Activated CD4-positive, alpha-beta T cell treated with anti-CD3 and anti-CD28 coated beads, Interleukin-2, Interleukin-6, amounts not matched to agents 100 ng/mL and 50 ng/mL, durations not matched to agents 16 hours and 8 hours (primary cell): ENCODE measurements at regions not wholly inside any gene's neighbourhood (a gene's known extent, or its start where the extent isn't known, plus 50 kb on each side); places are given as distances from the start of the nearest gene placed in this dataset.
"Not testable (repeated sequence)": the region's sequence is repeated elsewhere in the genome, so short reads cannot be mapped to it uniquely, and the experiment has no call there.

Experiments
- DNase-seq: peaks from one replicate; pipeline ENCODE4 v3.0.0-alpha.2; 2020

- no peak for DNase-seq
Measured at GRCh38 chr3:110344897-110345767, 726.5 kb upstream of the NECTIN3 start.

GRCh38 chr3:110349295-110349694 lies 722.3 kb upstream of the NECTIN3 start:
- no peak for DNase-seq

- DNase-seq = no peak
Measured at GRCh38 chr3:110352841-110353604, 718.6 kb upstream of the NECTIN3 start.

- no peak for DNase-seq
Measured at GRCh38 chr3:110362751-110363150, 708.9 kb upstream of the NECTIN3 start.

- DNase-seq = not testable (repeated sequence)
Measured at GRCh38 chr3:110367289-110367688, 704.3 kb upstream of the NECTIN3 start.

GRCh38 chr3:110375751-110376518 lies 695.7 kb upstream of the NECTIN3 start:
- DNase-seq = no peak

GRCh38 chr3:110378481-110378880 lies 693.1 kb upstream of the NECTIN3 start:
- DNase-seq = no peak

- no peak for DNase-seq
Measured at GRCh38 chr3:110381992-110382391, 689.6 kb upstream of the NECTIN3 start.

GRCh38 chr3:110383356-110383755 lies 688.3 kb upstream of the NECTIN3 start:
- no peak for DNase-seq

- DNase-seq = no peak
Measured at GRCh38 chr3:110384601-110385000, 687.0 kb upstream of the NECTIN3 start.

- no peak for DNase-seq
Measured at GRCh38 chr3:110389005-110389404, 682.6 kb upstream of the NECTIN3 start.

- DNase-seq = no peak
Measured at GRCh38 chr3:110390372-110390771, 681.2 kb upstream of the NECTIN3 start.

GRCh38 chr3:110391042-110391441 lies 680.6 kb upstream of the NECTIN3 start:
- DNase-seq = no peak

GRCh38 chr3:110391640-110392395 lies 679.8 kb upstream of the NECTIN3 start:
- DNase-seq = no peak

GRCh38 chr3:110393941-110394340 lies 677.7 kb upstream of the NECTIN3 start:
- DNase-seq = no peak

- DNase-seq = no peak
Measured at GRCh38 chr3:110397115-110397514, 674.5 kb upstream of the NECTIN3 start.

GRCh38 chr3:110400315-110400714 lies 671.3 kb upstream of the NECTIN3 start:
- no peak for DNase-seq

GRCh38 chr3:110405830-110406585 lies 665.6 kb upstream of the NECTIN3 start:
- DNase-seq = no peak

- no peak for DNase-seq
Measured at GRCh38 chr3:110413266-110413665, 658.4 kb upstream of the NECTIN3 start.

- DNase-seq = no peak
Measured at GRCh38 chr3:110413807-110414748, 657.5 kb upstream of the NECTIN3 start.

GRCh38 chr3:110414855-110415254 lies 656.8 kb upstream of the NECTIN3 start:
- DNase-seq = no peak
